ENCODE measurements at regions not wholly inside any gene's neighbourhood (a gene's known extent, or its start where the extent isn't known, plus 50 kb on each side); places are given as distances from the start of the nearest gene placed in this dataset.
"Not testable (repeated sequence)": the region's sequence is repeated elsewhere in the genome, so short reads cannot be mapped to it uniquely, and the experiment has no call there.

GRCh38 chr5:88656221-88656950 lies 226.6 kb downstream of the MEF2C start:
- no peak for TF ChIP-seq CTCF (IDR thresholded peaks at IDR 0.05; ENCODE audit: insufficient read depth, low read depth, low read length)
- no peak overlapping the region for H3K4me3 ChIP-seq (ENCODE audit: low read depth, low read length)
- no peak for DNase-seq (ENCODE audit: low read depth)

DNA sequence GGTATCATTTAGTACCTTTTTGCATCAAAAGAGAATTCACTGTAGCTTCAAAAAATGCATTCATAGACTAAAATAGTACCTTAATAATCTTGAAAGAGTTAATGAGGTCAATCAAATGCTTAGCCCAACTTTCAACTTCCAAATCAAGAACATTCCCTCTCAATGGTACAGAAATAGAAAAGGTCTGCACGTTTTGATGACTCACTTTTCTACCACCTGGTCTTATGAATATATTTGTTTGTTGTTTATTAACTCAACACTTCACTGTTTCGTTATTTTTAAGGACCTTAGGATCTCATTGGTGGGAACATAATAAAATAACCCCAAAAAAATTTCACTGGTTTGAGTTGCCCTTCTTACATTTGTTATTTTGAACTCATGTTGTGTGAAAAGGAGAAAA lies 229.5 kb downstream of the MEF2C start:
- H3K4me3 ChIP-seq (ENCODE audit: low read depth, low read length): no peak overlapping the region
- TF ChIP-seq CTCF (IDR thresholded peaks at IDR 0.05; ENCODE audit: insufficient read depth, low read depth, low read length): no peak
- DNase-seq (ENCODE audit: low read depth): no peak

- no peak for TF ChIP-seq CTCF (IDR thresholded peaks at IDR 0.05; ENCODE audit: insufficient read depth, low read depth, low read length)
- DNase-seq (ENCODE audit: low read depth): no peak
- H3K4me3 ChIP-seq (ENCODE audit: low read depth, low read length): no peak overlapping the region
Measured at GRCh38 chr5:88647901-88648300, 235.1 kb downstream of the MEF2C start.

DNA sequence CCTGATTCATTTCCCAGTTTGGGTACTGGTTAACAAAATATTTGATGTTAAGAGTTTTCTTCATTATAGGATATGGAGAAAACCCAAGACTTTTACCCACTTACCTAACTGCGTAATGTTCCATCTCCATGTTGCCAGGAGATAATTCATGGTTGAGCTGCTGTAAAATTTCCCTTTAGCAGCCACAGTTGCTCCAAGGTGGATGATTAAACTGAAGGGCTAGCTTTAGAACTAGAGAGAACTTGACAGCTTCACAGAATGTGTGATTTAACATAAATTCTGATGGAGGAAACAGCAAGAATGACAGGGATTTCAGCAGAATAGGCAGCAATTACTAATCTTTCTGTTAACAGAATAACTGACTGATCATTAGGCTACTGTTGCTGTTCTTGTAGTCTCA lies 236.1 kb downstream of the MEF2C start:
- TF ChIP-seq CTCF (IDR thresholded peaks at IDR 0.05; ENCODE audit: insufficient read depth, low read depth, low read length): no peak
- DNase-seq (ENCODE audit: low read depth): no peak
- H3K4me3 ChIP-seq (ENCODE audit: low read depth, low read length): no peak overlapping the region

- H3K4me3 ChIP-seq (ENCODE audit: low read depth, low read length): no peak overlapping the region
- DNase-seq (ENCODE audit: low read depth): no peak
- no peak for TF ChIP-seq CTCF (IDR thresholded peaks at IDR 0.05; ENCODE audit: insufficient read depth, low read depth, low read length)
Measured at GRCh38 chr5:88644676-88645075, 238.3 kb downstream of the MEF2C start.

DNA sequence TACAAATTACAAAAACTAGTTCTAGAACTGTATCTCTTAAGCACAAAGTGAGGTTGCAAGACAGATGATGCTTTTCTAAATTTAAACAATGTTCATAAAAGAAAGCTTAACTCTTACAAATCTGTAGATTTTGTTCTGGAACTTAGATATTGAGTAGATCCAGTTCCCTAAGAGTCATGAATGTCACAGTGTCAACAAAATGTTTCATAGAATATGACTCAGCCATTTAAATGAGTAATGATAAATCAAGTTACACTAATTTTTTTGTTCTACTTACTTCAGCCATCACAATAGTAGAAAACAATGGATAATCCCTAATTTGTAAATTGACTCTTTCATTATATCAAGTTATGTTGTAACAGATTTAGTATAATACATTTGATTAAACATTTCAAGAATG lies 239.7 kb downstream of the MEF2C start:
- H3K4me3 ChIP-seq (ENCODE audit: low read depth, low read length): no peak overlapping the region
- no peak for TF ChIP-seq CTCF (IDR thresholded peaks at IDR 0.05; ENCODE audit: insufficient read depth, low read depth, low read length)
- no peak for DNase-seq (ENCODE audit: low read depth)

DNA sequence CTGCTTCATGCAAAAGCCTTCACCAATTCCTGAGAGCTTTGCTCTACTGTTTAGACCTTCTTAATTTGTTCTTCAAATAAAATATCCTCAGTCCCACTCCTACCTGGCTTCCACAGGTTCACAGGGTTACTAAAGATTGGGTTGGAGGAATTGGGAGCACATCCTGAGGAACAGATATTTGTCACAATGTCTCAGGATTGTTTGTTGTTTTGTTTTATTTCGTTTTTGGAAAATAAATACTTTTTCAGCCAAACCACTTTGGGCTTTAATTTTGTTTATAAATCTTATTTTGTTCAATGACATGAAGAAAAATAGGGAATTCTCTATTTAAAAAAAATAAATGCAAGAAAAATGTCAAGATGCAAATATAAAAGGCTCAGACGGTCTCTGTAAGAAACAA lies 249.0 kb downstream of the MEF2C start:
- H3K4me3 ChIP-seq (ENCODE audit: low read depth, low read length): no peak overlapping the region
- TF ChIP-seq CTCF (IDR thresholded peaks at IDR 0.05; ENCODE audit: insufficient read depth, low read depth, low read length): no peak
- no peak for DNase-seq (ENCODE audit: low read depth)

GRCh38 chr5:88622890-88623289 lies 260.1 kb downstream of the MEF2C start:
- DNase-seq (ENCODE audit: low read depth); H3K4me3 ChIP-seq (ENCODE audit: low read depth, low read length): not testable (repeated sequence)

- not testable (repeated sequence) for H3K4me3 ChIP-seq (ENCODE audit: low read depth, low read length); DNase-seq (ENCODE audit: low read depth)
Measured at GRCh38 chr5:88615767-88616166, 267.2 kb downstream of the MEF2C start.

All from fibroblast of villous mesenchyme (primary cell).